Smooth muscle cell (in vitro differentiated cells): ENCODE measurements at regions not wholly inside any gene's neighbourhood (a gene's known extent, or its start where the extent isn't known, plus 50 kb on each side); places are given as distances from the start of the nearest gene placed in this dataset.

Experiments
- DNase-seq: peaks from one replicate; lab custom pipeline; 2025; ENCODE audit not compliant: unreplicated experiment; lab: John Stamatoyannopoulos, UW
- H2AFZ ChIP-seq: fragments of 200-600 bp; sonication (generic); 2 replicates; pipeline ENCODE4 v1.6.0; 2016; ENCODE audit warnings: antibody characterized with exemption, low read depth, mild to moderate bottlenecking
- H3F3A ChIP-seq: fragments of 200-600 bp; sonication (generic); 2 replicates; pipeline ENCODE4 v1.6.0; 2017; ENCODE audit warnings: antibody characterized with exemption, low read depth
- H3K27ac ChIP-seq: fragments of 200-600 bp; sonication (generic); 2 replicates; pipeline ENCODE4 v1.5.1; 2016; ENCODE audit warnings: low read depth, mild to moderate bottlenecking
- H3K27me3 ChIP-seq: fragments of 200-600 bp; sonication (generic); 2 replicates; pipeline ENCODE4 v1.6.1; 2016; ENCODE audit warnings: low read depth, mild to moderate bottlenecking
- H3K36me3 ChIP-seq: fragments of 200-600 bp; sonication (generic); 2 replicates; pipeline ENCODE4 v1.5.1; 2016; ENCODE audit warnings: low read depth
- H3K4me1 ChIP-seq: fragments of 200-600 bp; sonication (generic); 2 replicates; pipeline ENCODE4 v1.5.1; 2016; ENCODE audit warnings: low read depth
- H3K4me2 ChIP-seq: fragments of 200-600 bp; sonication (generic); 2 replicates; pipeline ENCODE4 v1.6.0; 2016; ENCODE audit warnings: mild to moderate bottlenecking
- H3K4me3 ChIP-seq: fragments of 200-600 bp; sonication (generic); 2 replicates; pipeline ENCODE4 v1.5.1; 2016; ENCODE audit warnings: mild to moderate bottlenecking
- H3K79me2 ChIP-seq: fragments of 200-600 bp; sonication (generic); 2 replicates; pipeline ENCODE4 v1.6.0; 2016; ENCODE audit warnings: low read depth, mild to moderate bottlenecking
- H3K9ac ChIP-seq: fragments of 200-600 bp; sonication (generic); 2 replicates; pipeline ENCODE4 v1.6.0; 2016; ENCODE audit warnings: low read depth
- H3K9me3 ChIP-seq: fragments of 200-600 bp; sonication (generic); replicated peaks from 2 replicates; pipeline ENCODE4 v1.5.1; 2016; ENCODE audit warnings: low read depth
- H4K20me1 ChIP-seq: fragments of 200-600 bp; sonication (generic); 2 replicates; pipeline ENCODE4 v1.6.0; 2016; ENCODE audit warnings: low read depth
- WGBS: methylation state at CpG from one replicate; pipeline ENCODE4 v1.1.7; 2016; ENCODE audit warnings: low lambda C conversion rate; 5-methylcytosine and 5-hydroxymethylcytosine counted together
- TF ChIP-seq, protein P1 (sequence below): fragments of 200-600 bp; sonication (generic); IDR thresholded peaks from 2 replicates; pipeline ENCODE4 v1.5.1; 2017; ENCODE audit warnings: borderline replicate concordance, mild to moderate bottlenecking, antibody characterized with exemption; ENCODE audit not compliant: insufficient read depth, poor library complexity, severe bottlenecking

GRCh38 chr6:48750861-48751260, 639.9 kb upstream of the PTCHD4 start:
- H3K4me2 ChIP-seq, result no peak overlapping the region
- TF ChIP-seq, protein P1, sequence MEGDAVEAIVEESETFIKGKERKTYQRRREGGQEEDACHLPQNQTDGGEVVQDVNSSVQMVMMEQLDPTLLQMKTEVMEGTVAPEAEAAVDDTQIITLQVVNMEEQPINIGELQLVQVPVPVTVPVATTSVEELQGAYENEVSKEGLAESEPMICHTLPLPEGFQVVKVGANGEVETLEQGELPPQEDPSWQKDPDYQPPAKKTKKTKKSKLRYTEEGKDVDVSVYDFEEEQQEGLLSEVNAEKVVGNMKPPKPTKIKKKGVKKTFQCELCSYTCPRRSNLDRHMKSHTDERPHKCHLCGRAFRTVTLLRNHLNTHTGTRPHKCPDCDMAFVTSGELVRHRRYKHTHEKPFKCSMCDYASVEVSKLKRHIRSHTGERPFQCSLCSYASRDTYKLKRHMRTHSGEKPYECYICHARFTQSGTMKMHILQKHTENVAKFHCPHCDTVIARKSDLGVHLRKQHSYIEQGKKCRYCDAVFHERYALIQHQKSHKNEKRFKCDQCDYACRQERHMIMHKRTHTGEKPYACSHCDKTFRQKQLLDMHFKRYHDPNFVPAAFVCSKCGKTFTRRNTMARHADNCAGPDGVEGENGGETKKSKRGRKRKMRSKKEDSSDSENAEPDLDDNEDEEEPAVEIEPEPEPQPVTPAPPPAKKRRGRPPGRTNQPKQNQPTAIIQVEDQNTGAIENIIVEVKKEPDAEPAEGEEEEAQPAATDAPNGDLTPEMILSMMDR, result no peak
- no peak overlapping the region for H3K27ac ChIP-seq
- H3K9ac ChIP-seq, result no peak overlapping the region
- no peak overlapping the region for H2AFZ ChIP-seq
- no peaks in the 10 kb centered on the region for H3K27me3 ChIP-seq
- no peaks in the 10 kb centered on the region for H3K4me1 ChIP-seq
- 85% methylated on average over 2 of the region's 2 CpGs for WGBS
- no peak for DNase-seq
- no peak overlapping the region for H3K4me3 ChIP-seq
- H4K20me1 ChIP-seq, result no peaks in the 10 kb centered on the region
- no peaks in the 10 kb centered on the region for H3K9me3 ChIP-seq
- no peaks in the 10 kb centered on the region for H3K36me3 ChIP-seq
- no peaks in the 10 kb centered on the region for H3F3A ChIP-seq
- H3K79me2 ChIP-seq, result no peaks in the 10 kb centered on the region

- no peak overlapping the region for H3K4me3 ChIP-seq
- TF ChIP-seq, protein P1, result no peak
Measured at GRCh38 chr6:48747471-48747870, 636.5 kb upstream of the PTCHD4 start.

GRCh38 chr6:48747040-48747439, 636.0 kb upstream of the PTCHD4 start:
- WGBS, result 38% methylated on average over 2 of the region's 2 CpGs
- Histone ChIP-seq H3K79me2 (no peaks in the 10 kb centered on the region), H4K20me1 (no peaks in the 10 kb centered on the region)

More at GRCh38 chr6:48747471-48747870, 636.5 kb upstream of the PTCHD4 start:
- DNase-seq, result no peak
- no peak overlapping the region for H3K4me2 ChIP-seq
- H3K36me3 ChIP-seq, result no peaks in the 10 kb centered on the region
- H3F3A ChIP-seq, result no peaks in the 10 kb centered on the region
- no peak overlapping the region for H3K9ac ChIP-seq
- H2AFZ ChIP-seq, result no peak overlapping the region
- no peaks in the 10 kb centered on the region for H4K20me1 ChIP-seq
- H3K9me3 ChIP-seq, result no peaks in the 10 kb centered on the region
- H3K27me3 ChIP-seq, result no peaks in the 10 kb centered on the region
- no peak overlapping the region for H3K27ac ChIP-seq
- H3K4me1 ChIP-seq, result no peaks in the 10 kb centered on the region
- no peaks in the 10 kb centered on the region for H3K79me2 ChIP-seq

GRCh38 chr6:48744948-48745347, 634.0 kb upstream of the PTCHD4 start:
- Histone ChIP-seq H3K27ac (no peak overlapping the region), H3K79me2 (no peaks in the 10 kb centered on the region), H3F3A (no peaks in the 10 kb centered on the region), H3K9me3 (no peaks in the 10 kb centered on the region), H3K4me2 (no peak overlapping the region), H3K9ac (no peak overlapping the region), H3K27me3 (no peaks in the 10 kb centered on the region), H2AFZ (no peak overlapping the region), H4K20me1 (no peaks in the 10 kb centered on the region), H3K36me3 (no peaks in the 10 kb centered on the region), H3K4me3 (no peak overlapping the region), H3K4me1 (no peaks in the 10 kb centered on the region)
- DNase-seq, result no peak
- TF ChIP-seq, protein P1, result no peak

More at GRCh38 chr6:48747040-48747439, 636.0 kb upstream of the PTCHD4 start:
- Histone ChIP-seq H3K9ac (no peak overlapping the region), H2AFZ (no peak overlapping the region), H3K4me1 (no peaks in the 10 kb centered on the region), H3K27ac (no peak overlapping the region), H3K36me3 (no peaks in the 10 kb centered on the region), H3K4me3 (no peak overlapping the region), H3K27me3 (no peaks in the 10 kb centered on the region), H3F3A (no peaks in the 10 kb centered on the region), H3K9me3 (no peaks in the 10 kb centered on the region), H3K4me2 (no peak overlapping the region)
- DNase-seq, result no peak
- TF ChIP-seq, protein P1, result no peak
